ENCODE measurements at regions not wholly inside any gene's neighbourhood (a gene's known extent, or its start where the extent isn't known, plus 50 kb on each side); places are given as distances from the start of the nearest gene placed in this dataset.

- TF ChIP-seq POLR2AphosphoS5 (IDR thresholded peaks at IDR 0.05; ENCODE audit: low read depth, low read length) (no peak), TAF1 (IDR thresholded peaks at IDR 0.05; ENCODE audit: low read depth, low read length) (no peak), POLR2A (IDR thresholded peaks at IDR 0.05; ENCODE audit: low read depth, low read length) (no peak), SPI1 (IDR thresholded peaks at IDR 0.05; ENCODE audit: low read depth, low read length) (no peak), PAX5 (IDR thresholded peaks at IDR 0.05; ENCODE audit: insufficient read depth, low read length, severe bottlenecking) (no peak), POU2F2 (IDR thresholded peaks at IDR 0.05; ENCODE audit: low read depth, low read length) (no peak)
Observed at GRCh38 chr22:49053578-49053977, 774.1 kb downstream of the BRD1 start.

All from GM12891 (cell line).